ENCODE measurements at regions not wholly inside any gene's neighbourhood (a gene's known extent, or its start where the extent isn't known, plus 50 kb on each side); places are given as distances from the start of the nearest gene placed in this dataset.

DNA sequence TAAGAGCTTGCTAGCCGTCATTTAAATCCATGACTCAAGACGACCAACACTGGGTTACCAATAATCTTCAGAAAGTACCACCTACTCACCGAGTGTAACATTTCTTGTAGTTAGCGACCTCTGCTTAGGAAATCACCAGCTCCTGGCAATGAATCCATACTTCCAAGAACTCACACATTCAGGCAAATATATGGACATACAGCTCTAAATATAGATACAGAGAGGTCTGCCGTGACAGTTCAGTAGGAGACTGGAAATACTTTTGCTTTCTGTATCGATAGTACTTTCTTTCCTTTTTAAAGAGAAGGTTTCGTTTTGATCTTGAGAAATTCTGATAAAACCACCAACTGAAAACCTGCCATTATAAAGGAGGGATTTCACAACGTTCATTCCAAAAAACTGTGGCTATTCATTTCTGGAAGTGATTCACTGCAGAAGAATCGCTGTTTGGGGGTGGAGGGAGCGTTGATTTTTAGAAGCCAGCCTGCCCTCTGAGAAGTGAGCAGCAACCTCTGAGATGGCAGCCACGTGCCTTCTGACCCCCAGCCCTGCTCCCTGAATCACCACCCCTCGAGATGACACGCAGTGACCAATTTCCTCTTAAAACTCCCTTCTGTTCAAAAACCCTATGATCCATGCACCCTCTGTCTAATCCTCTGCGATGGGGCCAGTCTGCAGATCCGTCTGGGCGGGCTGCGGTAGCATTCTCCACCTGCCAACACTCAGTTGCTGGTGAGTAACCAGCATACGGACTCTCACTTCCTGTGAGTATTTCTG lies 179.0 kb upstream of the KLF14 start:
- DNase-seq (ENCODE audit: low read depth) = peak; percentile 99

DNA sequence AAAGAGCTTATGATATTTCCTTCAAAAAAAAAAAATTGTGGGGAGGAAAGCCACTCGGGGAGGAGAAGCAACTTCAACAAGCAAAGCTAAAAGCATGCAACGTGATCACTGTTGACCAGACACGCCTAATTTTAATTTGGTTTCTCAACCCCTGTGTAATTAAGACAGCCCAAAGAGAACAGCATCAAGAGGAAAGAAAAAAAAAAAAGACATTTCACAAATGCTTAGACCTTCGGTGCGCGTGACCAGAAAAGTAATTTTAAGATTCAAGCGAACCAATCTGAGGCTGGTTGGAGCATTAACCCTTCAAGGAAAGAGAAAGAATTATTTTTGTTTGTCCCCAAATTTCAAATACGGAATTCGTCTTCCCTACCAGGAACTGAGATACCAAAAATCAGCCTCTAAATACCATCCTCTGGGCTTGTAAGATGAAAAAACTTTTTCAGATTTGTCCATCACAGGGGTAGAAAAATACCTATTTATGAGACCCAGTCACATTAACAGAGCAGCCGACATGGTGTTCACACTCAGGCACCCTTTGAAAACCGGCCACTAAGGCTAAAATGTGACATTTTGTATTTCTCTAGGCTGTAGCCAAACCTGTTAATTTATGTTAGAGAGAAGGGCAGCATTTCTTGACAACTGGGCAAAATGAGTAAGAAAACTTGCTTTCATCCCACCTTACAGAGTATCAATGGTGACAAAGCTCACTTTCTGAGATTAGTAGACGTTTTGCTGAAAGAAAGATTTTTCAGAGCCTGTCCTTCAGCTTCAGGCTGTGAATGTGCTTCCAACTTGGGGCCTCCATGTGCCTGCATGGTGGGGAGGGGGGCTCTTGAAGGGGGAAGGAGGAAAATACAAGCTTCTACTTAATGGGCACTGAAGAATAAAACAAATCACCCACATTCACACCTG lies 179.9 kb upstream of the KLF14 start:
- DNase-seq (ENCODE audit: low read depth) = no peak

DNA sequence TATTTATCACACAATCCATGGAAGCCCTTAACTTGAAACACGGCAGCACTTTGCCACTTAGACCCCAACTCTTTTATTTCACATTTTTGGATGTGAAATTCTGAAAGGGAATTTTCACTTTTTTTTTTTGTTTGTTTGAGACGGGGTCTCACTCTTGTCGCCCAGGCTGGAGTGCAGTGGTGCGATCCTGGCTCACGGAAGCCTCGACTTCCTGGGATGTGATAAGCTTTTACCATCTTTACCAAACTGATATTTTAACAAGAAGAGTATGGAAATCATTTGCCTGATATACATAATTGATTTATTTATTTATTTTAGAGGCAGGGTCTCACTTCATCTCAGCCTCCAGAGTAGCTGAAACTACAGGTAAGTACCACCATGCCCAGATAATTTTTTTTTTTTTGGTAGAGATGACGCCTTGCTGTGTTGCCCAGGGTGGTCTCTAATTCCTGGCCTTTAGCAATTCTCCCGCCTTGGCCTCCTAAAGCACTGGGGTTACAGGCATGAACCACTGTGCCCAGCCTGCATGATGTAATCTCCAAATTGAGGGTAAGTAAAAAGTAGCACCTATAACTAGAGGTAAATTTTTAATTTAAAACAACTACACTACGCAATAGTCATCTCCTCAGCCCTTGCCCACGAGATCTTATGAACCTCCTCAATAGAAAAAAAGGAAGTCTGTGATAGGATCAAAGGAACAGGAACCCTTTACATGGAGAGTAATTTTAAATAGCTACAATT lies 180.7 kb upstream of the KLF14 start:
- no peak for DNase-seq (ENCODE audit: low read depth)

DNA sequence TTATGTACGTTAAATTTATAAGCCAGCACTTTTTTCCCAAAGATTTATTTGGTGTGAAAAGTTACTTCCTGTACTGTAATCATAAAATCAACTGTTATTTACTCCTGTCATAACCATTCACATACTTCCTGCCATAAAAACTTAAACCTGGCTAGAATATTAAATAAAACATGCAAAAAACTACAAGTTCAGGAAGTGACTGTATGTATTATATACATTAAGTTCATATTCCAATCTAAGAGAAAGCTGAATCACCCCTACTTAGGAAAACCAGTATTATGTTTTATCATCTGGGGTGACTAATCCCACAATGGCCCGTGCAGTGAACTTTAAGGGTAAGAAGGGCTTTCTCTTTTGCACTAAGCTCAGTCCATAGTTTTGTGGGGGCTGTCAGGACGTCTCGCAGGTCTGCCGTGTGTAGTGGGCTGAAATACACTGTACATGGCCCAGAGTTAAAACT lies 183.7 kb upstream of the KLF14 start:
- DNase-seq (ENCODE audit: low read depth) = peak; percentile 85

DNA sequence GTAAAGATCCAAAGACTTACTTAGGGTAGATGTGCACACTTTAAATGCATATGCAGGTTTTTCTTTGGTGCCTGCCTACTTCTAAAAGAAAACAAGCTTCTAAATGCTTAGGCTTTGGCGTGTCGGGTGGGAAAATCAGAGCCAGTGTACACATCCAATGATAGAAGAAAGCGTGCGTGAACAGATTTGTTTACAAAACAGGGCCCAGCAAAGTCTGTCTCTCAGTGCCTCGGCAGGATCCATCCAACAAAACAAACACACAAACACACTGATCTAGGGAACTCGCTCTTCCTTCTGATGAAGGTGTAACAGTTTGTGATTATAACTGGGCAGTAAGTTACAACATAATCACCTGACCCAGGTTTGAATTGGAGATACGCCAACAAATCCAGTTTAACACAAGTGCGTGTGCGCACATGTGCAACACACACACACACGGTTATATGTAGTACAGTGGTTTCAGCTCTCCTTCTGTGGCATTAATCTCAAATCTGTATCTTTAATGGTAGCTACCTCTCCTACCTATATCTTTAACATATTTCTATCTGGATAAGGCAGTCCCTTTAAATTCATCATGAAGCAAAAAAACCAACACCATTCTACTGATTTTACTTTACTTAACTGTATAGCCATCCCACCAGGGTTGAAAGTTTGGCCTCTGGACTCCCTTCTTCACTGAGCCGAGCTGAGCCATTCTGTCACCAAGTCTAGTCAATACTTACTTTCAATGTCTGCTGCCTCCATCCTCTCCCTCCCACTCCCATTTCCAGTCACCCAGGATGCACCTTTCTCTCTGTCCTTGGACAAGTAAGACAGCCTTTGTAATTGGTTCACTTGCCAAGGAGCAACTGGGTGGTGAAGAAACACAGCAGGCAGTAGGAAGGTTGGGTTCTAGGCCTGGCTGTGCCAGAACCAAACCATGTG lies 184.4 kb upstream of the KLF14 start:
- DNase-seq (ENCODE audit: low read depth) = peak; percentile 58

DNA sequence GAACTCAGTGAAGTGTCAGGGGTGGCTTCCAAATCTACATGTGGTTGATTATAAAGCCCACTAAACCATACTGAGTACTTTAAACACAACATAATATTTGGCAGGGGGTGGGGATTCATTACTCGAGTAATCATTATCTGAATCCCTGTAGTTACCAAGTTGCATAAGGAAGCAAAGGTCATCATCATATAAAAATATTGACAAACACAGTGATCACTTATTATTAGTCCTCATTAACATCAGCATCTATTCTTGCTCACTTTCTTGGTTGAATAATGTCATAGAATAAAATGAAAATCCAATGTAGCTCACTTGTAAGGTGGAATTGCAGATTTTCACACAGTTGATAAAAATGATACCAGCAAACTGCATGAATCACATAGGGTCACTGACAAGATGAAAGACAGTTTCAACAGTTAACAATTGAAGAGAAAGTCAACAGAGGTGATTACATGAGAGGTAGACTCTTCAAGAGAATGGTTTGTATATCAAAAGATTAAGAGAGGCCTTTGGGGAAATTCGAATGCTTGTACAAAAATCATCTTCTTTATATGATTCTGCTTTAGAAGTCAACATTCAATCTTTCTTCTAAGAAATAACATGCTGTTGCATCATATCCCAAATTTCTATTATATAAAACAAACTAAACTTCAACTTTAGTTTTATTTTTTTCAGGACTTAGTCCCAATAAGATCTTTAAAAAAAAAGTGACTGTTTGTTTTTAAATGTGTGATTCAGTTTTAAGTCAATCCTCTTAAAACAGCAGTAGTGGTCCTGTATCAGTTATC lies 185.5 kb upstream of the KLF14 start:
- DNase-seq (ENCODE audit: low read depth) = no peak

DNA sequence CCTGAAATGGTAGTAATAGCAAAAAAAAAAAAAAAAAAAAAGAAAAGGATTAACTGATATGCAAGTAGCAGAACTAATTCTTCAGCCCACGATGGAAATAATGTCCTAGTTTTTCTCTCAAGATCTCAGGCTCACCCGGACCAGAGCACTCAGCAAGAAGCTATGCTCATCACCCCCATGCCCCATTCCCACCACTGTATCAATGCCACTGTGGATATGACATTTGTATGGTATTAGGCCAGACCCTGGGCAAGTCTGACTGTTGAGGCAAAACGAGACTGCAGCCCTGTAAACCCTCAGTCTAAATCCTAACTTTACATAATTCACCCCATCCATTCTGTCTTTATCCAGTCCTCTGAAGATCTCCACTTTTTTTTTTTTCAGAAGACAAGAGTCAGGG lies 186.1 kb upstream of the KLF14 start:
- peak; percentile 43 for DNase-seq (ENCODE audit: low read depth)

DNA sequence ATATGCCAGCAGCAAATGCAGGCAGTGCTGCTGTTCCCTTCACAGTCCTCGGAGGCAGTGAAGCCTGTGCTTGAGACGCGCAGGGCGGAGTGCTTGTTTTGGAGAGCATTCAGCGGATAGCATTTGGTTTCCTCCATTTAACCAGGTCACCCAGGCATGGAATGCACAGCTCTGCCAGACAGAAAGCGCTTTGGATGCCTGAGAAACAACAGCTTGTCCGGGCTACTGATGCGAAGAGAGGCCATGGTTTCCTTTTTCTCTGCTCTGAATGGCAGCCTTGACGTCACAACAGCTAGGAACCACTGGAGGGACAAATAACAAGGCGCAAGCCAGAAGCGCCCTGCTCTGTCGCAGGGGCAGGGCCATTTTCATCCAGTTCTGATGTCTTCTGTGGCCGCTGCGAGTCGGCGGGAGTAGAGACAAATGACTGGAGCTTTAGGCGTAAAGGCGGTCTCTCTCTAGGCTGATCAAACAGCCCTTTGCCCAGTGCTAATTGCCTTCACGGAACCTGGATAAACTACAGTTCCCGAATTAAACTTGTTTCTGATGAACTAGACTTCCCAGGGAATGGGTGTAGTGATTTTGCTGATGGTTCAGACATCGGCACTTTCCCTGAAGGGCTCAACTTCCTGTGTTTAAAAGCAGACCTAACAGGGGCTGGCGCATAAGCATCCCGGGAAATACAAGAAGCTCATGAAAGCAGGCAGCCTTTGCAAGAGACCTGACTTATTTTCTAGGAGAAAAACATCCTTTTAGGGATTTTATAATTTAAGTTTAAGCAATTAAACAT lies 187.6 kb upstream of the KLF14 start:
- peak; percentile 96 for DNase-seq (ENCODE audit: low read depth)

DNA sequence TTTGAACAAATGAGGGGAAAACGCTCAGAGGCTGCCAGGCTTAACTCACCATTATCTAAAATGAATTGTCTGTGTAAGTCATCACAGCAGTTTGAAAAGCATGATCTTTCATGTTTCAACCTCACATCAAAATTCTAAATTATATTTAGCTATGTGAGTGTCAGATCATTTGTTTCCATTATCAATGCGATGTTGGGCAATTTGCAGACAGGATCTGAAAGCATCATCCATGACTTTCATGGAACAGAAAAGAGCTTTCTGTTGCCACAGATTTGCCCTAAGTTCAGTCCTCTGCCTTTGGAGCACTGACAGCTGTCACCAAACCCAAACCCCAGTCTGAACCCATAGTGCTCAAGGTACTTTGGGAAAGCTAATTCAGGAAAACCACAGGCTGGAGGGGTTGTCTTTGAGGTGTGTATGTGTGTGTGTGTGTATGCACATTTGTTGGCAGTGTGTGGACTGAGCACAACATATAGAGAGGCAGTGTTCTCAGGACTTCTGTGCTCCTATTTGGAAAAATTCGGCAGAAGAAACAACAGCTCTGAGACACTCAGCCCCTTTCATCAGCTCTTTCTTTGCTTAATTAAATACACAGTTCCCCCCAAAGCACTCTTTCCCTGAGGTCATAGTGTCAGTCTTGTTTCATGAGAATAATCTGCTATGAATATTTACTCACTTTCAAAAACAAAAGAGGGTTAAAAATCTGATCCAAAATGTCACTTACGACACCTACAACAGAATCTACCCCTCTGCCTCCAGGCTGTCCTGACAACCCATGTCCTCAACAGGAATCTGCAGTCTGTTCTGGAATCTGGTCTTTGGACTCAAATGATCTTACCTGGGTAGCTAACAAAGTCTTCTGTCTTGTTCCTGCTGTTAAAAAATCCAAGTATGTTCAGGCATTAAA lies 188.5 kb upstream of the KLF14 start:
- no peak for DNase-seq (ENCODE audit: low read depth)

DNA sequence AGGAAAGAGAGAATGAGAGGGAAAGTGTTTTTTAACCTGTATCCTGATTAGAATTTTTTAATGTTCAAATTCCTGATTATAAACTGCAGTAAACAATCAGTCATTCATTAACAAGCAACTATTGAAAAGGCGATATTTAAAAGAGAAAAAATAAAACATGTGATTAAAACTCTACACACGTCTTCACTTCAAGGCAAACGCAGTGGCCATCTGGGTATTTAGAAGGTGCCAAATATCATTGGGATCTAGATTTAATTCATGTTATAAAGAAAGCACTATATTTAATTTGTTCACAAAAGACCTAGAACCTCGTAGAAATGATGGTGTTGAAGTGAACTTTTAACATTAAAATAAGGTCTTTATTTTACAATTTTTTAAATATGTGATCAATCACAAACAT lies 189.4 kb upstream of the KLF14 start:
- no peak for DNase-seq (ENCODE audit: low read depth)

DNA sequence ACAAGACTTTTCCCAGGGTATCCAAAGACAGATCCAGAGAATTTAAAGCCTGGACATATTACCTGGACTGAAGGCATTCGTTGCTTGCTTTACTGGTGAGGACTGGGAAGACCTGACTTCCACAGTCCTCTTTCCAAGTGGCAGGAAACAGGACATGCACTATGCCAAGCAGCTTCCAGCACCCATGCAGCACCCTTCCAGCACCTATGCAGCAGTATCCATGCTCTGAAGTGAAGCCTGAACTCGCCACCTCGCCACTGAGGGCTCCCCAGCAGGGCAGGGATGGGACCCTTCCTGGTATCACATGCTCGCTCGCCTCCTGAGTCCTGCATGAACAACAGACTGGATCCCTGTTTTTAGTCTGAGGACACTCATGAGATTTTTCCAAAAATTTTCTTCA lies 189.9 kb upstream of the KLF14 start:
- DNase-seq (ENCODE audit: low read depth) = no peak

DNA sequence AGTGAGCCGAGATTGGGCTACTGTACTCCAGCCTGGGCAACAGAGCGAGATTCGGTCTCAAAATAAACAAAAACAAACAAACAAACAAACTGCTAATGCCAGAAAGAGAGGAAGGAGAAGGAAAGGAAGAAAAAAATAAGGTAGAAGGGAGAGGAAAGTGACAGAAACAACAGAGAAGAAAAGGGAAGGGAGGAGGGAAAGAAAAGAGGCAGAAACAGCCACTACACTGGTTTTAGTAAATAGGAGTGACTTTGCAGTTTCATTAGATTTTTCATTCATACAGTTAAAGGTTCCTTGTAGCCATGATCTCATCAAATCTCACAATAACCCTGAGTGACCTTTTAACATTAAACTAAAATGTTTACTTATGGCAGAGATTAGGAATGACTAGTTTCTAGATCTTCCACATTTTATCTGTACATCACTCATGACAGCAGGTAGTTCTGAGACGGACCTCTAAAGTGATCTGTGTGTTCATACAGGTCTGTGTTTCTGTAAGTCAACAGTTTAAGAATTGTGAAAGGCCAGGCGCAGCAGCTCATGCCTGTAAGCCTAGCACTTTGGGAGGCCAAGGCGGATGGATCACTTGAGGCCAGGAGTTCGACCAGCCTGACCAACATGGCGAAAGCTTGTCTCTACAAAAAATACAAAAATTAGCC lies 191.3 kb upstream of the KLF14 start:
- no peak for DNase-seq (ENCODE audit: low read depth)

DNA sequence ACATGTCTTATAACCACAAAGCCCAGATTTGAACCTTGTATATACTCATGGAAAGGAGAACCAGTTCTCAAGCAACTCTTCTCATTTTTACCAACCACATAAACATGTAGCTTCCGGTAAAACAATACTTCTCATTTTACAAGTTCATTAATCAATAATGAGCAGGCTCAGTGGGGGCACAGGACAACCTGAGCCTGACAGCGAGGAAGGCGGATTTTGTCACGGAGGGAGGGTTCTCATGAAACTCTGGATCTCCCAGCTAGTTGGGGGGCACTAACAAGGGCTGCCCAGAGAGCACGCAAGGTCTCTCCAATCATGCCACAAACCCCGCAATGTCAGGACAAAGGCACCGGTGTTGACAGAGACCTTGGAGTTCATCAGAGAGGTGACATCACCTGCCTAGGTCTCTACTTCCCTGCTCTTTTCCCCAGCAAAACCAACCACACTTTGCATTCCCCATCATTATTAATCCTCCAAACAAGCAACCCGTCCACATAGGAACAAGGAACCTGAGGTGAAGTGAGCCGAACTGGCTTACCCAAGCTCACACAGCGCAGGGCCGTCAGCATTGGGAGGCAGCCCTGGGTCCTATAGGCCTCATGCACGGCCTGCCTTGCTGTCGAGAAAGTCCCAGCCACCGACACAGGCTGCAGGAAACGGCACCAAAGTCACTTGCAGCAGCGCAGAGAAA lies 192.1 kb upstream of the KLF14 start:
- DNase-seq (ENCODE audit: low read depth) = no peak

DNA sequence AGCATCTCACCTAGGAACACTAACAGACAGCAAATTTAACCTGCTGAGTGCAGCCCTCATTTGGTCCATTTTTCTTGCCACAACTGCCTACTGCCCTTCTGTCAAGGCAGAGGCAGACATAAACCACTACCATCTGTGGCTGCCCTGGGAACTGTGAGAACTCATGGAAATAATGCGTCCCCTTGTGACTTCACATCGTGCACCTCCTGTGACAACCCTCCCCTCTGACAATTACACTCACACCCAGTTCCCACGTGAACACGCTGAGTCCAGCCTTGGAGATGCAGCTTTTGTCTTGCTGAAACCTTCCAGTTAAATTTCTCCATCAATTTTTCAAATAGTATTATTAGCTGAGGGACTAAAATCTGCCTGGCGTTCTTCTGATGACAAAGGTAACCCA lies 193.1 kb upstream of the KLF14 start:
- DNase-seq (ENCODE audit: low read depth) = no peak

DNA sequence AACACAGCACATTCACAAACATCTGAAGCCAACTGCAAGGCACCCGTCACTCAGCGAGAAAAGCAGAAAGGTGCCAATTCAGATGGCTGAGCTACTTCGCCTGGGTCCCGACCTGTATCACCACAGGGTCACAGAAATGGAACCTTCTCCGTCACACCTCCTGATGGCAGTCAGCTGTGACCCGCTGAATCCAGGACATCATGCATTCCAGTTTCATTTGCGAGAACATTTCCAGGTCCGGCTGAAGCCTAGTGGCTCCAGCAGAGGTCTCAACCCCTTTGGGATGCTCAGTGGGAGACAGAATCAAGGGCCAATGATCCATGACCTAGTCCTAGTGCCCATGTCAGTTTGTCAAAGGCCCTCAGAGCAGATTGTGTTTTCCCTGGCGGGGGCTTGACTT lies 193.6 kb upstream of the KLF14 start:
- DNase-seq (ENCODE audit: low read depth) = no peak

DNA sequence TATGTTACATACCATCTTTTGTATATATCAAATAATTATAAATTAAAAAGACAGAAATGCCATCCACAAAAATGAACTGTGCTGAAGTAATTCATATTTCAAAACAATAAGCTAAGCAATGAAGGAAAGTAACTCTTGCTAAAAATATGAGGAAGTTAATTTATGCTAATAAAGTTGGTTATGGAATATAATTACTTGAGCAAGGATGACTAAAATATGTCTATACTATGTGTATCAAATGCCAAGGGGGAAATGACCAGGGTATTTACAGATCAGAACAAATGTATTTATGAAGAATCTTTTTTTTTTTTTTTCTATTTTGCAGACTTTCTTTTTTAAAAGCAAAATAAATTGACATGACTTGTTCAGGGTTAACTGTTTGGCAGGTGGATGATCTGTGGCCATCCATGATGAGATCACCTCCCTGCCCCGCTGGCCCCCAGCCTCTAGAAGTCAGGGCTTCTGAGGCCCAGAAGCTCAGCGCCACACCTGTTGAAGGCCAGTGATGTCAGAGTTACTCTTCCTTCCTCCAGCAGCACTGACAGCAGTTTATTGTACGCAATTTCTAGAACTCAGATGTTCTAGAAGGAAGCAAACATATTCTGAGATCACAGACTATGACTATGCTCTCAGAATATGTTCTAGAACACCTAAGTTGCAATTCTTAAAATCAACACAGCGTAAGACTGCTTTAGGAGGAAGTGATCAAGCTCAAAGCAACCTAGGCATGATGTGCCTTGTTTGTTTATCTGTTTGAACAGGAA lies 196.1 kb upstream of the KLF14 start:
- peak; percentile 75 for DNase-seq (ENCODE audit: low read depth)

DNA sequence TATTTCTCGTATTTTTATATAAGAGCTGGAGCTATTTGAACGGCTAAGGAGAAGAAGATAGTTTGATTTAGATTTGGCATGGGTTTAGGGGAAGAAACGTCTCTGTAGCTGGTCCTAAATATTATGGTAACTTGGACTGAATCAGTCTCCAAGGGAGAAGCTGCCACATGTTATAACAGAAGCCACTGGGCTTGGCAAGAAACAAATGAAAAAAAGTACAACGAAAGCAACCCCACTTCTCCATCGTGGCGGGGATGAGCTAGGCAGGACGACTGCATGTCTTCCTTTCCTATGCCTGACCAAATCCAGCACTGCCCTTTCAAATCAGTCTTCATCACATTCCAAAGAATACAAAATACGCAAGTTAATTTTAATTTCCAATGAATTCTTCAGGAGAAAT lies 196.7 kb upstream of the KLF14 start:
- no peak for DNase-seq (ENCODE audit: low read depth)
